CD8-positive, alpha-beta memory T cell (primary cell): ENCODE measurements at regions not wholly inside any gene's neighbourhood (a gene's known extent, or its start where the extent isn't known, plus 50 kb on each side); places are given as distances from the start of the nearest gene placed in this dataset.
"Not testable (repeated sequence)": the region's sequence is repeated elsewhere in the genome, so short reads cannot be mapped to it uniquely, and the experiment has no call there.

Experiments
- CTCF ChIA-PET: fragments of 350-600 bp; sonication (Branson Sonifier 250); formaldehyde crosslinking; loops from one replicate; lab custom pipeline; 2021; ENCODE audit warnings: antibody characterized with exemption; lab: Charles Lee
- POLR2A ChIA-PET: fragments of 350-600 bp; sonication (Branson Sonifier 250); formaldehyde crosslinking; loops from one replicate; lab custom pipeline; 2021; ENCODE audit warnings: antibody characterized with exemption; lab: Charles Lee
- DNase-seq, 5 donors: peaks; one replicate each; pipeline versions ENCODE4 v3.0.0 to v3.0.0-alpha.2; 2020 to 2022; ENCODE audit warnings: mixed read lengths in 1 of 5
- H3K27ac ChIP-seq: one replicate; pipeline ENCODE4 v1.7.0; 2013; ENCODE audit warnings: low read depth, mild to moderate bottlenecking, low read length, moderate library complexity
- H3K27me3 ChIP-seq: 2 replicates; pipeline ENCODE4 v1.7.0; 2013; ENCODE audit warnings: low read length, mild to moderate bottlenecking; ENCODE audit not compliant: insufficient read depth, poor library complexity, severe bottlenecking
- H3K36me3 ChIP-seq: 2 replicates; pipeline ENCODE4 v1.7.0; 2013; ENCODE audit warnings: mild to moderate bottlenecking, low read length, moderate library complexity; ENCODE audit not compliant: insufficient read depth
- H3K4me1 ChIP-seq: 2 replicates; pipeline ENCODE4 v1.7.0; 2013; ENCODE audit warnings: mild to moderate bottlenecking, low read length, moderate library complexity; ENCODE audit not compliant: insufficient read depth
- H3K4me3 ChIP-seq: 2 replicates; pipeline ENCODE4 v1.7.0; 2013; ENCODE audit warnings: mild to moderate bottlenecking, low read length
- H3K9me3 ChIP-seq: 2 replicates; pipeline ENCODE4 v1.7.0; 2013; ENCODE audit warnings: mild to moderate bottlenecking, low read length
- H3K27ac Mint-ChIP-seq, 8 donors: one replicate each; pipeline ENCODE4 v1.8.0; 2020 to 2021; ENCODE audit warnings: mixed read lengths in 8 of 8, mild to moderate bottlenecking in 6 of 8, inconsistent platforms in 3 of 8, moderate library complexity in 3 of 8
- H3K27me3 Mint-ChIP-seq, 2 donors: one replicate each; pipeline ENCODE4 v1.8.0; 2020 to 2021; ENCODE audit warnings: mixed read lengths in 2 of 2, mild to moderate bottlenecking in 1 of 2, moderate library complexity in 1 of 2
- H3K36me3 Mint-ChIP-seq, 3 donors: one replicate each; pipeline ENCODE4 v1.8.0; 2020 to 2021; ENCODE audit warnings: mixed read lengths in 3 of 3, inconsistent platforms in 1 of 3, mild to moderate bottlenecking in 1 of 3
- H3K4me1 Mint-ChIP-seq, 3 donors: one replicate each; pipeline ENCODE4 v1.8.0; 2020 to 2021; ENCODE audit warnings: mixed read lengths in 3 of 3, inconsistent platforms in 1 of 3, mild to moderate bottlenecking in 1 of 3
- H3K4me3 Mint-ChIP-seq, 7 donors: one replicate each; pipeline ENCODE4 v1.8.0; 2020 to 2021; ENCODE audit warnings: mixed read lengths in 7 of 7, mild to moderate bottlenecking in 6 of 7, moderate library complexity in 4 of 7, inconsistent platforms in 2 of 7
- H3K9me3 Mint-ChIP-seq, 5 donors: one replicate each; pipeline ENCODE4 v1.8.0; 2020 to 2022; ENCODE audit warnings: mixed read lengths in 5 of 5, mild to moderate bottlenecking in 3 of 5, moderate library complexity in 2 of 5, inconsistent platforms in 1 of 5

- no peaks in the 10 kb centered on the region for H3K4me1 ChIP-seq
- no peak overlapping the region for H3K27ac ChIP-seq
- H3K36me3 Mint-ChIP-seq: no peaks in the 10 kb centered on the region
- DNase-seq: no peak
- H3K9me3 Mint-ChIP-seq: no peaks in the 10 kb centered on the region
- H3K9me3 ChIP-seq: no peaks in the 10 kb centered on the region
- ChIA-PET CTCF (no interaction called here), POLR2A (no interaction called here)
- no peaks in the 10 kb centered on the region for H3K27me3 Mint-ChIP-seq
- no peaks in the 10 kb centered on the region for H3K27me3 ChIP-seq
- H3K27ac Mint-ChIP-seq: no peak overlapping the region
- H3K36me3 ChIP-seq: no peaks in the 10 kb centered on the region
- H3K4me1 Mint-ChIP-seq: no peaks in the 10 kb centered on the region
- H3K4me3 ChIP-seq: no peak overlapping the region
- H3K4me3 Mint-ChIP-seq: no peak overlapping the region
These were observed 1469.0 kb upstream of the ACO1 start for GRCh38 chr9:30915451-30915850.

DNA sequence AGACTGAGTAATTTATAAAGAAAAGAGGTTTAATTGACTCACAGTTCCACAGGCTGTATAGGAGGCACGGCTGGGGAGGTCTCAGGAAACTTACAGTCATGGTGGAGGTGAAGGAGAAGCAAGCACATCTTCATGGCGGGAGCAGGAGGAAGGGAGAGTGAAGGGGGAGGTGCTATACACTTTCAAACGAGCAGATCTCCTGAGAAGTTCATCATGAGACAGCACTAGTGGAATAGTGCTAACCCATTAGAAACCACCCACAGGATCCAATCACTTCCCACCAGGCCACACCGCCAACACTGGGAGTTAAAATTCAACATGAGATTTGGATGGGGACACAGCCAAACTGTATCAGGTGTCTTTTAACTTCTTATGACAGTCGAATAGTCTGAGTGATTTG lies 1459.3 kb upstream of the ACO1 start:
- Histone ChIP-seq H3K4me3 (no peak overlapping the region), H3K9me3 (no peaks in the 10 kb centered on the region), H3K36me3 (no peaks in the 10 kb centered on the region), H3K27me3 (no peaks in the 10 kb centered on the region), H3K4me1 (no peaks in the 10 kb centered on the region), H3K27ac (no peak overlapping the region)
- peaks cover 0 to 6% (median 0%) of the 10 kb centered on the region in 5 donors for H3K9me3 Mint-ChIP-seq
- CTCF ChIA-PET: no interaction called here
- POLR2A ChIA-PET: no interaction called here
- no peaks in the 10 kb centered on the region for H3K36me3 Mint-ChIP-seq
- no peak overlapping the region for H3K4me3 Mint-ChIP-seq
- no peaks in the 10 kb centered on the region for H3K4me1 Mint-ChIP-seq
- H3K27ac Mint-ChIP-seq: no peak overlapping the region
- DNase-seq: no peak
- no peaks in the 10 kb centered on the region for H3K27me3 Mint-ChIP-seq

GRCh38 chr9:30925635-30926034 lies 1458.8 kb upstream of the ACO1 start:
- DNase-seq: no peak
- Mint-ChIP-seq H3K27ac (no peak overlapping the region), H3K27me3 (no peaks in the 10 kb centered on the region), H3K36me3 (no peaks in the 10 kb centered on the region), H3K4me1 (no peaks in the 10 kb centered on the region), H3K9me3 (peaks cover 0 to 6% (median 0%) of the 10 kb centered on the region in 5 donors), H3K4me3 (no peak overlapping the region)
- Histone ChIP-seq H3K9me3 (no peaks in the 10 kb centered on the region), H3K4me3 (no peak overlapping the region), H3K4me1 (no peaks in the 10 kb centered on the region), H3K27ac (no peak overlapping the region), H3K27me3 (no peaks in the 10 kb centered on the region), H3K36me3 (no peaks in the 10 kb centered on the region)
- POLR2A ChIA-PET: no interaction called here
- CTCF ChIA-PET: no interaction called here

DNA sequence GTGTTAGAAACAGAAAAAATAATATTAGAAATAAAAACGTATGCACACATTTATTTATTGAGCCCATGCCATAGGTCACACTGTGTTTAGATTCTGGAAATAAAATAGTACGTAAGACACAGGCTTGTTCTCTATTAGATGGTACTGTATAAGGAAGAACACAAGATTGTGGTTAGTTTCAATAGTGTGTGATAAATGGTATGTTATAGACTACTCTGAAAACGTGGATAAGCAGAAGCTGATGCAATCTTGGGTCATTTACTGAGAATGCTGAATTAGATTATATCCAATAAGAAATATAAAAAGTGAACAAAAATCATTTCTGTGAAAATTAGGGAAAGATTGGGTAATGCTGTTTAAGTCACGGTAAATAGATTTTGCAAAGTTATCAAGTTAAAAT lies 1456.4 kb upstream of the ACO1 start:
- ChIA-PET CTCF (no interaction called here), POLR2A (no interaction called here)
- no peaks in the 10 kb centered on the region for H3K27me3 ChIP-seq
- no peaks in the 10 kb centered on the region for H3K4me1 ChIP-seq
- Mint-ChIP-seq H3K27me3 (no peaks in the 10 kb centered on the region), H3K27ac (no peak overlapping the region), H3K4me1 (no peaks in the 10 kb centered on the region), H3K9me3 (peaks cover 0 to 6% (median 0%) of the 10 kb centered on the region in 5 donors), H3K36me3 (no peaks in the 10 kb centered on the region), H3K4me3 (no peak overlapping the region)
- no peaks in the 10 kb centered on the region for H3K36me3 ChIP-seq
- no peak overlapping the region for H3K27ac ChIP-seq
- H3K9me3 ChIP-seq: no peaks in the 10 kb centered on the region
- no peak overlapping the region for H3K4me3 ChIP-seq
- no peak for DNase-seq

DNA sequence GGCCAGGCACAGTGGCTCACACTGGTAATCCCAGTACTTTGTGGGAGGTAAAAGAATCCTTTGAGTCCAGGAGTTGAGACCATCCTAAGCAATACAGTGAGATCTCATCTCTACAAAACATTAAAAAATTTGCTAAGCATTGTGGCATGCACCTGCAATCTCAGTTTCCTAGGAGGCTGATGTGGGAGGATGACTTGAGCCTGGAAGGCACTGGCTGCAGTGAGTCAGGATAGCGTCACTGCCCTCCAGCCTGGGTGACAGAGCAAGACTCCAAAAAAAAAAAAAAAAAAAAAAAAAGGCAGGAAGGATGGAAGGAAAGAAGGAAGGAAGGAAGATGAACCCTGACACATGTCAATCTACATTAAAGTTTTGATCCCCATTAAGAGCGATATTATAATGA lies 1452.2 kb upstream of the ACO1 start:
- POLR2A ChIA-PET: no interaction called here
- Histone ChIP-seq H3K4me1 (no peaks in the 10 kb centered on the region), H3K36me3 (no peaks in the 10 kb centered on the region), H3K9me3 (no peaks in the 10 kb centered on the region), H3K4me3 (no peak overlapping the region), H3K27me3 (no peaks in the 10 kb centered on the region), H3K27ac (no peak overlapping the region)
- DNase-seq: no peak
- CTCF ChIA-PET: no interaction called here
- Mint-ChIP-seq H3K27ac (no peak overlapping the region), H3K4me3 (no peak overlapping the region), H3K36me3 (no peaks in the 10 kb centered on the region), H3K9me3 (peaks cover 0 to 1% (median 0%) of the 10 kb centered on the region in 5 donors), H3K4me1 (no peaks in the 10 kb centered on the region), H3K27me3 (no peaks in the 10 kb centered on the region)

- H3K27me3 Mint-ChIP-seq: no peaks in the 10 kb centered on the region
- CTCF ChIA-PET: no interaction called here
- POLR2A ChIA-PET: no interaction called here
These were observed 1448.7 kb upstream of the ACO1 start for GRCh38 chr9:30935730-30936129.

DNA sequence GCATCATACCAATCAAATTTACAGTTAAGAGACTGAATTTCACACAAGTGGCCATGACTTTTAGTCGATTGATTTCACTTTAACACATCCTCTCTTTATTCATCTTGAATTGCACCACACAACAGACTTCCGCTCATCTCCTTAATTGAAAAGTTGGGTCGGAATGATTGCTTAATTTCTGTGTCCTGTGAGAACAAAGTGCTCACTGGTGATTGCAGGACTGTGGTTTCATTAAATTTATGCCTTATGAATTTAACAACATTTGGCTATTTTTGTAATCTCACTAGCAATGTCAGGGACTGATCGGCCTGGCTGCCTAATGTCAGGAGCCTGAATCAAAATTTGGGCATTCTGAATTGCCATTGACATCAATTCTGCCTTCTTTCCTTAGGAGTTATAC lies 1447.3 kb upstream of the ACO1 start:
- Histone ChIP-seq H3K36me3 (no peaks in the 10 kb centered on the region), H3K27me3 (no peaks in the 10 kb centered on the region), H3K27ac (no peak overlapping the region), H3K9me3 (no peaks in the 10 kb centered on the region), H3K4me3 (no peak overlapping the region), H3K4me1 (no peaks in the 10 kb centered on the region)
- Mint-ChIP-seq H3K36me3 (no peaks in the 10 kb centered on the region), H3K4me1 (no peaks in the 10 kb centered on the region), H3K27me3 (no peaks in the 10 kb centered on the region), H3K4me3 (no peak overlapping the region), H3K9me3 (peaks cover 0 to 1% (median 0%) of the 10 kb centered on the region in 5 donors), H3K27ac (no peak overlapping the region)
- CTCF ChIA-PET: no interaction called here
- DNase-seq: no peak
- POLR2A ChIA-PET: no interaction called here

More at GRCh38 chr9:30935730-30936129, 1448.7 kb upstream of the ACO1 start:
- Mint-ChIP-seq H3K4me1 (no peaks in the 10 kb centered on the region), H3K36me3 (no peaks in the 10 kb centered on the region), H3K27ac (no peak overlapping the region), H3K9me3 (peaks cover 0 to 1% (median 0%) of the 10 kb centered on the region in 5 donors), H3K4me3 (no peak overlapping the region)
- Histone ChIP-seq H3K4me1 (no peaks in the 10 kb centered on the region), H3K27ac (no peak overlapping the region), H3K36me3 (no peaks in the 10 kb centered on the region), H3K9me3 (no peaks in the 10 kb centered on the region), H3K4me3 (no peak overlapping the region), H3K27me3 (no peaks in the 10 kb centered on the region)
- DNase-seq: no peak

DNA sequence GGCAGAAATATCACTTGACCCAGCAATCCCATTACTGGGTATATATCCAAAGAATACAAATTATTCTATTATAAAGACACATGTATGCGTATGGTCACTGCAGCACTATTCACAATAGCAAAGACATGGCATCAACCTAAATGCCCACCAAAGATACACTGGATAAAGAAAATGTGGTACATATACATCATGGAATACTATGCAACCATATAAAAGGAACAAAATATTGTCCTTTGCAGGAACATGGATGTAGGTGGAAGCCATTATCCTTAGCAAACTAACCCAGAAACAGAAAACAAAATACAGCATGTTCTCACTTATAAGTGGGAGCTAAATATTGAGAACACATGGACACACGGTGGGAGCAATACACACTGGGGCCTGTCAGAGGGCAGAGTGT lies 1441.6 kb upstream of the ACO1 start:
- H3K27me3 Mint-ChIP-seq, H3K4me1 Mint-ChIP-seq, H3K36me3 Mint-ChIP-seq, H3K27ac ChIP-seq, H3K27ac Mint-ChIP-seq, H3K36me3 ChIP-seq, H3K4me1 ChIP-seq, DNase-seq, H3K4me3 Mint-ChIP-seq, H3K9me3 ChIP-seq, CTCF ChIA-PET, POLR2A ChIA-PET, H3K27me3 ChIP-seq, H3K4me3 ChIP-seq: not testable (repeated sequence)
- peaks cover 2 to 11% (median 5%) of the 10 kb centered on the region in 5 donors for H3K9me3 Mint-ChIP-seq
